Neural cell (in vitro differentiated cells): ENCODE measurements at regions not wholly inside any gene's neighbourhood (a gene's known extent, or its start where the extent isn't known, plus 50 kb on each side); places are given as distances from the start of the nearest gene placed in this dataset.

Experiments used
- EP300 ChIP-seq: fragments of 450-650 bp; conservative IDR thresholded peaks from 2 replicates; pipeline ENCODE4 v1.6.1; 2014; ENCODE audit warnings: antibody characterized with exemption, mild to moderate bottlenecking, moderate library complexity; ENCODE audit not compliant: poor library complexity, severe bottlenecking
- EZH2 ChIP-seq: fragments of 200-600, 300-800 bp; shearing (Covaris generic), sonication (generic); IDR thresholded peaks from 2 replicates; pipeline ENCODE4 v1.6.1; 2014; ENCODE audit warnings: antibody characterized with exemption, low read length, borderline replicate concordance, mild to moderate bottlenecking; ENCODE audit not compliant: insufficient read depth, poor library complexity, severe bottlenecking
- MXI1 ChIP-seq: fragments of 450-650 bp; conservative IDR thresholded peaks from 2 replicates; pipeline ENCODE4 v1.6.1; 2014; ENCODE audit warnings: antibody characterized with exemption, mild to moderate bottlenecking; ENCODE audit not compliant: poor library complexity, severe bottlenecking
- POLR2AphosphoS5 ChIP-seq: IDR thresholded peaks from 2 replicates; pipeline ENCODE4 v1.6.1; 2012
- RAD21 ChIP-seq: fragments of 450-650 bp; conservative IDR thresholded peaks from 2 replicates; pipeline ENCODE4 v1.6.1; 2014; ENCODE audit warnings: antibody characterized with exemption, mild to moderate bottlenecking, moderate library complexity
- REST ChIP-seq: IDR thresholded peaks from 2 replicates; pipeline ENCODE4 v1.6.1; 2012; ENCODE audit warnings: borderline replicate concordance
- TAF1 ChIP-seq: IDR thresholded peaks from 2 replicates; pipeline ENCODE4 v1.6.1; 2012; ENCODE audit warnings: low read depth
- TF ChIP-seq, protein P1 (sequence below): fragments of 450-650 bp; IDR thresholded peaks from 2 replicates; pipeline ENCODE4 v1.5.1; 2014; ENCODE audit warnings: antibody characterized with exemption, mild to moderate bottlenecking, moderate library complexity; ENCODE audit not compliant: poor library complexity, severe bottlenecking

- TF ChIP-seq, protein P1, sequence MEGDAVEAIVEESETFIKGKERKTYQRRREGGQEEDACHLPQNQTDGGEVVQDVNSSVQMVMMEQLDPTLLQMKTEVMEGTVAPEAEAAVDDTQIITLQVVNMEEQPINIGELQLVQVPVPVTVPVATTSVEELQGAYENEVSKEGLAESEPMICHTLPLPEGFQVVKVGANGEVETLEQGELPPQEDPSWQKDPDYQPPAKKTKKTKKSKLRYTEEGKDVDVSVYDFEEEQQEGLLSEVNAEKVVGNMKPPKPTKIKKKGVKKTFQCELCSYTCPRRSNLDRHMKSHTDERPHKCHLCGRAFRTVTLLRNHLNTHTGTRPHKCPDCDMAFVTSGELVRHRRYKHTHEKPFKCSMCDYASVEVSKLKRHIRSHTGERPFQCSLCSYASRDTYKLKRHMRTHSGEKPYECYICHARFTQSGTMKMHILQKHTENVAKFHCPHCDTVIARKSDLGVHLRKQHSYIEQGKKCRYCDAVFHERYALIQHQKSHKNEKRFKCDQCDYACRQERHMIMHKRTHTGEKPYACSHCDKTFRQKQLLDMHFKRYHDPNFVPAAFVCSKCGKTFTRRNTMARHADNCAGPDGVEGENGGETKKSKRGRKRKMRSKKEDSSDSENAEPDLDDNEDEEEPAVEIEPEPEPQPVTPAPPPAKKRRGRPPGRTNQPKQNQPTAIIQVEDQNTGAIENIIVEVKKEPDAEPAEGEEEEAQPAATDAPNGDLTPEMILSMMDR, result no peak
- TF ChIP-seq EZH2 (no peak), POLR2AphosphoS5 (no peak), REST (no peak), RAD21 (no peak), TAF1 (no peak), EP300 (no peak), MXI1 (no peak)
Observed at GRCh38 chr20:22008456-22008855, 303.0 kb downstream of the PAX1 start.
